B cell (primary cell): ENCODE measurements at regions not wholly inside any gene's neighbourhood (a gene's known extent, or its start where the extent isn't known, plus 50 kb on each side); places are given as distances from the start of the nearest gene placed in this dataset.

Source experiments
- ATAC-seq: fragments of 200-7000 bp; cut with Tn5 transposase; one replicate; pipeline ENCODE4 v1.10.0; 2021; ENCODE audit warnings: low read depth, mild to moderate bottlenecking, moderate number of reproducible peaks, moderate library complexity
- CTCF ChIA-PET: fragments of 350-600 bp; sonication (Branson Sonifier 250); formaldehyde crosslinking; loops from one replicate; lab custom pipeline; 2021; ENCODE audit warnings: antibody characterized with exemption, inconsistent platforms; lab: Charles Lee
- POLR2A ChIA-PET: fragments of 350-600 bp; sonication (Branson Sonifier 250); formaldehyde crosslinking; loops from one replicate; lab custom pipeline; 2021; ENCODE audit warnings: antibody characterized with exemption; lab: Charles Lee
- DNase-seq: peaks from one replicate; pipeline ENCODE4 v3.0.0; 2013
- H2AFZ ChIP-seq: 2 replicates; pipeline ENCODE4 v1.6.1; 2012; ENCODE audit warnings: mild to moderate bottlenecking, low read depth, low read length; ENCODE audit not compliant: insufficient read depth, poor library complexity, severe bottlenecking
- H3K27ac ChIP-seq, 2 donors: 1 replicate in 1 of 2; 2 replicates in 1 of 2; pipeline ENCODE4 v1.5.1; 2012 to 2013; ENCODE audit warnings: low read length in 2 of 2, mild to moderate bottlenecking in 2 of 2, moderate library complexity in 1 of 2
- H3K27me3 ChIP-seq, 4 experiments: fragments of 200-600 bp in 1 of 4; sonication (generic) in 1 of 4; replicated peaks in 1 of 4; 1 replicate in 2 of 4; 2 replicates in 2 of 4; pipeline versions ENCODE4 v1.6.1 to v1.7.0; 2013 to 2016; ENCODE audit warnings: low read length in 3 of 4, mild to moderate bottlenecking in 2 of 4, mixed read lengths in 1 of 4, moderate library complexity in 1 of 4; ENCODE audit not compliant: insufficient read depth in 4 of 4, control insufficient read depth in 3 of 4; ENCODE audit errors: control extremely low read depth in 1 of 4
- H3K36me3 ChIP-seq, 2 experiments: replicated peaks in 1 of 2; 1 replicate in 1 of 2; 2 replicates in 1 of 2; pipeline versions ENCODE4 v1.6.1 to v1.7.1; 2013; ENCODE audit warnings: low read length in 1 of 2; ENCODE audit not compliant: insufficient read depth in 2 of 2, control insufficient read depth in 1 of 2; ENCODE audit errors: control extremely low read depth in 1 of 2, extremely low read depth in 1 of 2
- H3K4me1 ChIP-seq, 2 donors: fragments of 200-600 bp in 1 of 2; sonication (generic) in 1 of 2; 1 replicate in 1 of 2; 2 replicates in 1 of 2; pipeline versions ENCODE4 v1.5.1 to v1.6.1; 2013 to 2017; ENCODE audit warnings: low read length in 2 of 2; ENCODE audit not compliant: control insufficient read depth in 2 of 2, insufficient read depth in 2 of 2
- H3K4me2 ChIP-seq: replicated peaks from 2 replicates; pipeline ENCODE3; 2012; ENCODE audit warnings: mild to moderate bottlenecking, low read depth, low read length; ENCODE audit not compliant: poor library complexity, severe bottlenecking
- H3K4me3 ChIP-seq, 5 experiments: fragments of 200-600 bp in 1 of 5; sonication (generic) in 1 of 5; 1 replicate in 3 of 5; 2 replicates in 2 of 5; pipeline versions ENCODE4 v1.5.1 to v1.7.0; 2011 to 2016; ENCODE audit warnings: low read length in 4 of 5, mild to moderate bottlenecking in 4 of 5, low read depth in 2 of 5, control low read depth in 1 of 5, moderate library complexity in 1 of 5; ENCODE audit not compliant: insufficient read depth in 1 of 5; ENCODE audit errors: control extremely low read depth in 1 of 5, extremely low read depth in 1 of 5
- H3K79me2 ChIP-seq: fragments of 200-600 bp; sonication (generic); one replicate; pipeline ENCODE4 v1.6.0; 2016; ENCODE audit warnings: low read length; ENCODE audit not compliant: control insufficient read depth, insufficient read depth
- H3K9ac ChIP-seq: fragments of 200-600 bp; sonication (generic); 2 replicates; pipeline ENCODE4 v1.6.1; 2017; ENCODE audit warnings: mild to moderate bottlenecking, low read length, moderate library complexity
- H3K9me3 ChIP-seq, 3 donors: one replicate each; pipeline versions ENCODE4 v1.6.1 to v1.7.1; 2013; ENCODE audit warnings: low read length in 2 of 3; ENCODE audit not compliant: control insufficient read depth in 2 of 3, insufficient read depth in 1 of 3; ENCODE audit errors: control extremely low read depth in 1 of 3
- H4K20me1 ChIP-seq: 2 replicates; pipeline ENCODE4 v1.6.0; 2012; ENCODE audit warnings: mild to moderate bottlenecking, low read length; ENCODE audit not compliant: insufficient read depth, control insufficient read depth, poor library complexity, severe bottlenecking
- H3K27ac Mint-ChIP-seq: one replicate; pipeline ENCODE4 v1.8.0; 2021; ENCODE audit warnings: mixed read lengths
- H3K27me3 Mint-ChIP-seq: one replicate; pipeline ENCODE4 v1.8.0; 2021; ENCODE audit warnings: mixed read lengths
- H3K4me1 Mint-ChIP-seq: one replicate; pipeline ENCODE4 v1.8.0; 2021; ENCODE audit warnings: mixed read lengths
- H3K4me3 Mint-ChIP-seq: one replicate; pipeline ENCODE4 v1.8.0; 2021; ENCODE audit warnings: mixed read lengths
- H3K9me3 Mint-ChIP-seq: one replicate; pipeline ENCODE4 v1.8.0; 2022; ENCODE audit warnings: mixed read lengths; ENCODE audit not compliant: insufficient read depth
- EZH2 ChIP-seq: IDR thresholded peaks from 2 replicates; pipeline ENCODE4 v1.6.1; 2012; ENCODE audit warnings: borderline replicate concordance, low read depth, mild to moderate bottlenecking, moderate library complexity, low read length; ENCODE audit not compliant: insufficient read depth, poor library complexity, severe bottlenecking
- WGBS: methylation state at CpG from one replicate; pipeline ENCODE4 v1.1.5; 2013; ENCODE audit warnings: missing lambda C conversion rate; ENCODE audit not compliant: insufficient coverage; 5-methylcytosine and 5-hydroxymethylcytosine counted together
- intact Hi-C: fragments of 100-400 bp; cut with micrococcal nuclease; formaldehyde crosslinking; loops from one replicate; pipeline ENCODE4 v1.10.0; 2022
- TF ChIP-seq, protein P1 (sequence below): fragments of 200-600 bp; IDR thresholded peaks from one replicate; pipeline ENCODE4 v1.8.0; 2022; ENCODE audit warnings: antibody characterized with exemption, mild to moderate bottlenecking

DNA sequence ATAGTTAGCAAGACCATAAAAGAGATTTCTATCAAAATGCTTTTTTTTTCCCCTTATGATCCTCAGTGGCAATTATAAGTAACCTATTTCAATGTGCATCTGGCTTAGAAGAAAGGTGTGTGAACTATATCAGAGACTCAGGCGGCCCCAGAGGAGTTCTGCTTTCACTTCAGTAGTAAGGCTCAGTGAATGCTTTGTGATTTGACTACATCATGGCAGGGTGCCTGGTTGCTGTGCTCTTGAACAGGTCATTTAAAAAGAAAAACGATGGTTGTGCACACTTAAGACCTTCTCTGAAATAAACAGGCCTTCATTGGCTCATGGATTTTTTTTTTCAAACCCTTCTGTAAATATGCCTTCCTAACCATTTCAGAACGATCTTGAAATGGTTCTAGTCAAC, 400.4 kb upstream of the RARB start:
- H3K4me1 ChIP-seq = no peaks in the 10 kb centered on the region
- ChIA-PET POLR2A (no interaction called here), CTCF (no interaction called here)
- no peaks in the 10 kb centered on the region for H3K9me3 ChIP-seq
- H3K4me2 ChIP-seq = no peak overlapping the region
- Mint-ChIP-seq H3K9me3 (no peaks in the 10 kb centered on the region), H3K27me3 (no peaks in the 10 kb centered on the region), H3K27ac (no peak overlapping the region), H3K4me3 (no peak overlapping the region), H3K4me1 (no peaks in the 10 kb centered on the region)
- TF ChIP-seq, protein P1, sequence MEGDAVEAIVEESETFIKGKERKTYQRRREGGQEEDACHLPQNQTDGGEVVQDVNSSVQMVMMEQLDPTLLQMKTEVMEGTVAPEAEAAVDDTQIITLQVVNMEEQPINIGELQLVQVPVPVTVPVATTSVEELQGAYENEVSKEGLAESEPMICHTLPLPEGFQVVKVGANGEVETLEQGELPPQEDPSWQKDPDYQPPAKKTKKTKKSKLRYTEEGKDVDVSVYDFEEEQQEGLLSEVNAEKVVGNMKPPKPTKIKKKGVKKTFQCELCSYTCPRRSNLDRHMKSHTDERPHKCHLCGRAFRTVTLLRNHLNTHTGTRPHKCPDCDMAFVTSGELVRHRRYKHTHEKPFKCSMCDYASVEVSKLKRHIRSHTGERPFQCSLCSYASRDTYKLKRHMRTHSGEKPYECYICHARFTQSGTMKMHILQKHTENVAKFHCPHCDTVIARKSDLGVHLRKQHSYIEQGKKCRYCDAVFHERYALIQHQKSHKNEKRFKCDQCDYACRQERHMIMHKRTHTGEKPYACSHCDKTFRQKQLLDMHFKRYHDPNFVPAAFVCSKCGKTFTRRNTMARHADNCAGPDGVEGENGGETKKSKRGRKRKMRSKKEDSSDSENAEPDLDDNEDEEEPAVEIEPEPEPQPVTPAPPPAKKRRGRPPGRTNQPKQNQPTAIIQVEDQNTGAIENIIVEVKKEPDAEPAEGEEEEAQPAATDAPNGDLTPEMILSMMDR = no peak
- H3K79me2 ChIP-seq = no peaks in the 10 kb centered on the region
- no peak overlapping the region for H3K4me3 ChIP-seq
- H4K20me1 ChIP-seq = no peaks in the 10 kb centered on the region
- DNase-seq (no peak), ATAC-seq (no peak)
- H3K9ac ChIP-seq = no peak overlapping the region
- no peaks in the 10 kb centered on the region for H3K36me3 ChIP-seq
- H3K27ac ChIP-seq = no peak overlapping the region
- WGBS = 76% methylated on average over 2 of the region's 3 CpGs
- intact Hi-C loops = no loop called here
- no peaks in the 10 kb centered on the region for H3K27me3 ChIP-seq
- H2AFZ ChIP-seq = no peak overlapping the region

DNA sequence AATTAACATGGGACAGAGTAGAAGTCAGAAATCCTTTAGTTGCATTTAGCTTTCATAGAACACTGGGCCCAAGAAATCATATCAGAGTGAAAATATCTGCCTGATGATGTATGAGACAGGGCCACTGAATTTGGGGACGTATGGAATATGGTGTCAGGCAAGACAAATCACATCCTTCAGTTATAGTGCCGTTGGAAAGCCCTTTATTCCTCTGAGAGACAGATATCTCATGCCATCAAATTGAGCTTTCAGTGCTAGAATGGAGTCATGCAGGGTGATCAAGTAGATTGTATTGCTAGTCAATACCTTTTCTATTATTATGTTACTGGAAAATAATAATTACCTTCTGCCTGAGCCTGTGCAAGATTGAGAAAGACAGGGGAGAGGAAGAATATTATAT, 398.2 kb upstream of the RARB start:
- Mint-ChIP-seq H3K27me3 (no peaks in the 10 kb centered on the region), H3K9me3 (no peaks in the 10 kb centered on the region), H3K4me1 (no peaks in the 10 kb centered on the region), H3K27ac (no peak overlapping the region), H3K4me3 (no peak overlapping the region)
- ChIA-PET CTCF (no interaction called here), POLR2A (no interaction called here)
- DNase-seq (no peak), ATAC-seq (no peak)
- TF ChIP-seq EZH2 = no peak
- TF ChIP-seq, protein P1 = no peak
- Histone ChIP-seq H3K4me2 (no peak overlapping the region), H3K4me1 (no peaks in the 10 kb centered on the region), H3K9me3 (no peaks in the 10 kb centered on the region), H2AFZ (no peak overlapping the region), H3K36me3 (no peaks in the 10 kb centered on the region), H3K27ac (no peak overlapping the region), H3K9ac (no peak overlapping the region), H4K20me1 (no peaks in the 10 kb centered on the region), H3K79me2 (no peaks in the 10 kb centered on the region), H3K4me3 (no peak overlapping the region), H3K27me3 (no peaks in the 10 kb centered on the region)
- WGBS = no CpG with 5 or more reads among the region's 2 CpGs
- intact Hi-C loops = no loop called here
